ENCODE measurements at regions not wholly inside any gene's neighbourhood (a gene's known extent, or its start where the extent isn't known, plus 50 kb on each side); places are given as distances from the start of the nearest gene placed in this dataset. TPM values are rescaled to one million over a fixed set of nuclear protein-coding genes. Genes with fewer than 3 reads are reported as not detected.

DNA sequence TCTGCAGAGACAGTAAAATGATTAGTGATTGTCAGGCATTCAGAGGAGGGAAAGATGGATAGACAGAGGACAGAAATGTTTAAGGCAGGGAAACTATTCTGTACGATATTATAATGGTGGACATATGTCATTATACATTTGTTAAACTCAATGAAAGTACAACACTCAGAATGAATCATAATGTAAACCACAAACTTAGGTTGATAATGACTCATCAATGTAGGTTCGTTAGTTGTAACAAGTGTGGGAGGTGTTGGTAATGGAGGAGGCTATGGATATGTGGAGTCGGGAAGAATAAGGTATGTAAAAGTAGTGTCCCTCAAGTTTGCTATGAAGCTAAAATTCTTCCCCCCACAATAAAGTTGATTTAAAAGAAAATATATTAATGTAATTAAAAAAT is 455.0 kb downstream of the BRINP3 start:
- Histone ChIP-seq H3K4me1 (no peaks in the 10 kb centered on the region), H3K27me3 (no peaks in the 10 kb centered on the region), H3K27ac (no peak overlapping the region), H3K36me3 (replicated peaks in 1 of 2; ENCODE audit: insufficient read depth in 1 of 2, low read depth in 2 of 2) (no peaks in the 10 kb centered on the region), H3K9me3 (no peaks in the 10 kb centered on the region), H3K4me3 (no peak overlapping the region)
- 62 to 80% methylated on average over 3 of the region's 3 CpGs for WGBS, 2 donors
- no peak for DNase-seq
- TF ChIP-seq, protein P1, sequence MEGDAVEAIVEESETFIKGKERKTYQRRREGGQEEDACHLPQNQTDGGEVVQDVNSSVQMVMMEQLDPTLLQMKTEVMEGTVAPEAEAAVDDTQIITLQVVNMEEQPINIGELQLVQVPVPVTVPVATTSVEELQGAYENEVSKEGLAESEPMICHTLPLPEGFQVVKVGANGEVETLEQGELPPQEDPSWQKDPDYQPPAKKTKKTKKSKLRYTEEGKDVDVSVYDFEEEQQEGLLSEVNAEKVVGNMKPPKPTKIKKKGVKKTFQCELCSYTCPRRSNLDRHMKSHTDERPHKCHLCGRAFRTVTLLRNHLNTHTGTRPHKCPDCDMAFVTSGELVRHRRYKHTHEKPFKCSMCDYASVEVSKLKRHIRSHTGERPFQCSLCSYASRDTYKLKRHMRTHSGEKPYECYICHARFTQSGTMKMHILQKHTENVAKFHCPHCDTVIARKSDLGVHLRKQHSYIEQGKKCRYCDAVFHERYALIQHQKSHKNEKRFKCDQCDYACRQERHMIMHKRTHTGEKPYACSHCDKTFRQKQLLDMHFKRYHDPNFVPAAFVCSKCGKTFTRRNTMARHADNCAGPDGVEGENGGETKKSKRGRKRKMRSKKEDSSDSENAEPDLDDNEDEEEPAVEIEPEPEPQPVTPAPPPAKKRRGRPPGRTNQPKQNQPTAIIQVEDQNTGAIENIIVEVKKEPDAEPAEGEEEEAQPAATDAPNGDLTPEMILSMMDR (IDR thresholded peaks at IDR 0.05) = no peak
- TF ChIP-seq POLR2A (IDR thresholded peaks at IDR 0.05) = no peak
- intact Hi-C loops (cut with DNase I) = no loop called here
- no peak for ATAC-seq

DNA sequence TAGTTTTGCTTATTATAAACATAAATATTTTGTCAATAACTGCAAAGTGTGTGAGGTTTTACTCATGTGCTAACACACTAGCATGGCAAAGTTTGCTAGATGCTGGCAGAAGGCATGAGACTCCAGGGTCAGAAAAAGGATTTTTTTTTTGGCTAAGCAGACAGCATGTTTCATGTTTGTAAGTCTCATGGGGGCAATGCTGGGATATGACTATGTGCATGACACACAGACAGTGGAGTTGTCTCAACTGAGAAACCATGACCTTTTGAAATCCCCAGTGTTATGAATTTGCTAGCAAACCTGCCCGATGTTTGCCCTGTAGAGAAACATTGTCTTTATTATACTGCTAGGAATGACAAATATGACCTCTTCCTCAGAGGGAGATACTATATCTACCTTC is 448.2 kb downstream of the BRINP3 start:
- WGBS, 2 donors = 33 to 68% methylated on average over 1 of the region's 1 CpG
- no peak overlapping the region for H3K27ac ChIP-seq
- TF ChIP-seq, protein P1 (IDR thresholded peaks at IDR 0.05) = no peak
- no peak for TF ChIP-seq POLR2A (IDR thresholded peaks at IDR 0.05)
- no peaks in the 10 kb centered on the region for H3K4me1 ChIP-seq
- H3K9me3 ChIP-seq = no peaks in the 10 kb centered on the region
- no peaks in the 10 kb centered on the region for H3K36me3 ChIP-seq (replicated peaks in 1 of 2; ENCODE audit: insufficient read depth in 1 of 2, low read depth in 2 of 2)
- intact Hi-C loops (cut with DNase I) = no loop called here
- H3K4me3 ChIP-seq = no peak overlapping the region
- H3K27me3 ChIP-seq = no peaks in the 10 kb centered on the region
- ATAC-seq (no peak), DNase-seq (no peak)

GRCh38 chr1:190043655-190044054 is 434.0 kb downstream of the BRINP3 start:
- no peak for DNase-seq
- H3K4me1 ChIP-seq = no peaks in the 10 kb centered on the region
- intact Hi-C loops (cut with DNase I) = no loop called here
- no peak for TF ChIP-seq POLR2A (IDR thresholded peaks at IDR 0.05)
- TF ChIP-seq, protein P1 (IDR thresholded peaks at IDR 0.05) = no peak
- H3K36me3 ChIP-seq (replicated peaks in 1 of 2; ENCODE audit: insufficient read depth in 1 of 2, low read depth in 2 of 2) = no peaks in the 10 kb centered on the region
- H3K27me3 ChIP-seq = no peaks in the 10 kb centered on the region
- H3K4me3 ChIP-seq = no peak overlapping the region
- no peak for ATAC-seq
- no peaks in the 10 kb centered on the region for H3K9me3 ChIP-seq
- H3K27ac ChIP-seq = no peak overlapping the region
- whole genome bisulfite sequencing, 2 donors = 93 to 96% methylated on average over 1 of the region's 1 CpG

DNA sequence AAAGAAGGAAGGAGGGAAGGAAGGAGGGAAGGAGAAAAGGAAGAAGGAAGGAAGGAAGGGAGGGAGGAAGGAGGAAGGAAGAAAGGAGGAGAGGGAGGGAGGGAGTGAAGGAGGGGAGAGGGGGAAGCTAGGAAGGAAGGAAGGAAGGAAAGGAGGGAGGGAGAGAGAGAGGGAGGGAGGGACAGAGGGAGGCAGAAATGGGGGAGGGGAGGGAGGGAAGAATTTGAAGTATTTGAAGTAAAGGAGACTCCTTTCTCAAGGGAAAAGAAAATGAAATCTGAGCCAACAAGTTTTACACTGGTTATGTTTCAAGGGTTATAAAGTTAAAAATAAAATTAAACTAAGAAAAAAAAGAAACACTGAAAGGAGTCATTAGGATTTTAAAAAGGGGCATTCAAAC is 431.4 kb downstream of the BRINP3 start:
- H3K4me1 ChIP-seq = no peaks in the 10 kb centered on the region
- intact Hi-C loops (cut with DNase I) = no loop called here
- ATAC-seq (no peak), DNase-seq (no peak)
- no peak for TF ChIP-seq POLR2A (IDR thresholded peaks at IDR 0.05)
- TF ChIP-seq, protein P1 (IDR thresholded peaks at IDR 0.05) = no peak
- H3K4me3 ChIP-seq = no peak overlapping the region
- H3K36me3 ChIP-seq (replicated peaks in 1 of 2; ENCODE audit: insufficient read depth in 1 of 2, low read depth in 2 of 2) = no peaks in the 10 kb centered on the region
- no peak overlapping the region for H3K27ac ChIP-seq
- no peaks in the 10 kb centered on the region for H3K27me3 ChIP-seq
- H3K9me3 ChIP-seq = no peaks in the 10 kb centered on the region

Small RNAs in the stretch of these regions (small RNA-seq; reads per million reads assigned to genes)
- not detected for gene AL136372.1
- gene AL357559.1 = not detected
- gene AL391813.1 = not detected
- not detected for gene RNA5SP73

Measured in body of pancreas (tissue), 4 donors.